Muscle layer of colon (tissue), 2 donors: ENCODE measurements at regions not wholly inside any gene's neighbourhood (a gene's known extent, or its start where the extent isn't known, plus 50 kb on each side); places are given as distances from the start of the nearest gene placed in this dataset.

Source experiments
- H3K27ac ChIP-seq: one replicate; pipeline ENCODE4 v1.7.0; 2013; ENCODE audit warnings: low read depth, mild to moderate bottlenecking, low read length, moderate library complexity
- H3K27me3 ChIP-seq, 2 donors: one replicate each; pipeline ENCODE4 v1.7.0; 2013; ENCODE audit warnings: low read length in 2 of 2, mild to moderate bottlenecking in 2 of 2; ENCODE audit not compliant: insufficient read depth in 2 of 2, control insufficient read depth in 1 of 2
- H3K36me3 ChIP-seq: one replicate; pipeline ENCODE4 v1.7.0; 2013; ENCODE audit warnings: mild to moderate bottlenecking, low read length; ENCODE audit not compliant: insufficient read depth
- H3K4me1 ChIP-seq: one replicate; pipeline ENCODE4 v1.7.0; 2013; ENCODE audit warnings: mild to moderate bottlenecking, low read length; ENCODE audit not compliant: insufficient read depth
- H3K4me3 ChIP-seq, 2 donors: one replicate each; pipeline ENCODE4 v1.7.0; 2013; ENCODE audit warnings: low read length in 2 of 2, low read depth in 1 of 2, mild to moderate bottlenecking in 1 of 2, moderate library complexity in 1 of 2
- H3K9ac ChIP-seq: one replicate; pipeline ENCODE4 v1.7.0; 2013; ENCODE audit warnings: low read length
- H3K9me3 ChIP-seq: one replicate; pipeline ENCODE4 v1.7.0; 2013; ENCODE audit warnings: mild to moderate bottlenecking, low read length
- donor health status: abdominal sarcoma.
- donor health status: Adenocarcinoma of cecum.

GRCh38 chr14:65228436-65228835, 126.1 kb upstream of the MAX start:
- no peak overlapping the region for H3K9ac ChIP-seq
- H3K27me3 ChIP-seq, result no peaks in the 10 kb centered on the region
- no peaks in the 10 kb centered on the region for H3K36me3 ChIP-seq
- H3K27ac ChIP-seq, result no peak overlapping the region
- H3K4me3 ChIP-seq, result no peak overlapping the region
- no peaks in the 10 kb centered on the region for H3K4me1 ChIP-seq
- no peaks in the 10 kb centered on the region for H3K9me3 ChIP-seq

DNA sequence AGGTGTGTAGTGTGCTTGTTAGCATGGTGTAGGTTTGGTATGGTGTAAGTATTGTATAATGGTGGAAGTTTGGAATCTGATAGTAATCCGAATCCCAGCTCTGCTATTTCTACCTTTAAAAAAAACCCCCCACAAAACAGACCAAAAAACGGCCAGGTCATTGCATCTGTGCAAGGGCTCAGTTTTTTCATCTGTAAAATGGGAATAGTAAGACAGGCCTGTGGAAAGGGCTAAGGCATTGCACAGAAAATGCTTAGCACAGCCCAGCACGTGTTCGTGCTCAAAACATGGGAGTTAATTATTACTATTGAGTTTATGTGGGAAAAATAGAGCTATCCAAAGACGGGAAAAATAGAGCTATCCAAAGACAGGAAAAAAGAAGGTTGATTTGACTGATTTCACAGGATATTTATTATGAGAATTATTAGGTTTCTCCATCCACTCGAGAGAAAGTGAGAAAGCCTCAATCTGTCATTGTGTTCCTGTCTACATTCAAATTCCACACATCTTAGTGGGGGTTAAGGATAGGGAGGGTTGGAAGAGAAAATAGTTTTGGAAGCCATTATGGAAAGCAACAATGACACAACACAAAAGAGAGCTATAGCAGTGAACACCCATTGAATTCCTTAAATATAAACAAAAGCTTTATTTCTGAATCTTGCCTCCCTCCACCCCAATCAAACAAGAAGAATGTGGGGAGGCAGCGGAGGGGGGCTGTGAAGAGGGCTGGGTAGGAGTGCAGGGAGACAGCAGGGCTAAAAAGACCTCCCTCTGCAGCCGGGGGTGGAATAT, 126.8 kb upstream of the MAX start:
- H3K36me3 ChIP-seq, result no peaks in the 10 kb centered on the region
- peak overlapping the region; percentile 38 to 54 for H3K4me3 ChIP-seq
- H3K27me3 ChIP-seq, result no peaks in the 10 kb centered on the region
- no peaks in the 10 kb centered on the region for H3K4me1 ChIP-seq
- H3K9ac ChIP-seq, result no peak overlapping the region
- H3K9me3 ChIP-seq, result no peaks in the 10 kb centered on the region
- peak overlapping the region; percentile 59 for H3K27ac ChIP-seq

DNA sequence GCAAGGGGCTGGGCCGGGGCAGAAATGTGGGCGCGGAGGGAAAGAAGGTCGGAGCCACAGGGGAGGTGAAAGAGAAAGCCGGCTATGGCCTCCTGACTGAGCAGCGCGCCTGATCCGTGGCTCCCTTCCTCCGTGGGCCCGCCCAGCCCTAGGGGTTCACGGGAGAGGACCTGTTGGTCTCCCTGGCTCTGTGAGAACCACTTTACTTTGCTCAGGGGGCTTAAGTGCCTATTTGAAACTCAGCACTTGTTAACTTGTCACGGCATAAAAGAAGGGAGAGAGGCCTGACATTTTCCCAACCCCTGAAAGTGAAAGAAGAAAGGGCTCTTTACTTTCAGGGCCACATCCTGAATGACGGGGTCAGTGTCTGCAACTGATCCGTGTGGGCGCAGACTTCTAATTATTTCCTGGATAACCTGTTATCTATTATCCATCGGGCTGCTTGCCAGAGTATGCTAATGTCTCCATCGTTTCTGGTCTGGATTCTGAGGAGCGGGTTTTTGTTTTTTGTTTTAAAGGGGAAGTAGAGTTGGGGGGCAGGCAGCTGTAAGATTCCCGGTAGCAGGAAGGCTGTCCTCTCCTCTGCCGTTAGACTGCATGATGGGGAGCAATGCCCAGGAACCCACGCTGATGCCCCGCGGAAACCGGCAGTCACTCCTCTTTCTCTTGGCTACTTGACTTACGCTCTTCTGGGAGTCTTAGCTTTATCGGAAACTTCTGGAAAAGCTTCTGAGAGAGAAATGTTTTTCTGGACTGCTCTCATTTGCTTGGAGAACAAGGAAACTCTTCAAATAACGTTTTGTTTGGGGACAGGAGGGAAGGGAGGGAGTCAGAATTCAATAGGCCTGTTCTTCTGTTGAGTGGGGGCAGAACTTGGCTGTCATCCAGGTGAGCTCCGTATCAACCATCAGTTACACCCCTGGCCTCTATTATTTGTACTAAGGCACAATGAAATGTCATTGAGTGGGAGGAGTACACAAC, 127.7 kb upstream of the MAX start:
- H3K36me3 ChIP-seq, result no peaks in the 10 kb centered on the region
- H3K9me3 ChIP-seq, result no peaks in the 10 kb centered on the region
- peak overlapping the region; percentile 59 for H3K27ac ChIP-seq
- no peaks in the 10 kb centered on the region for H3K4me1 ChIP-seq
- H3K4me3 ChIP-seq, result peak overlapping the region; percentile 38 to 54
- H3K27me3 ChIP-seq, result no peaks in the 10 kb centered on the region
- no peak overlapping the region for H3K9ac ChIP-seq

GRCh38 chr14:65231286-65231980, 129.1 kb upstream of the MAX start:
- no peak overlapping the region for H3K9ac ChIP-seq
- H3K27ac ChIP-seq, result no peak overlapping the region
- no peaks in the 10 kb centered on the region for H3K9me3 ChIP-seq
- no peaks in the 10 kb centered on the region for H3K4me1 ChIP-seq
- H3K27me3 ChIP-seq, result no peaks in the 10 kb centered on the region
- H3K4me3 ChIP-seq, result no peak overlapping the region
- no peaks in the 10 kb centered on the region for H3K36me3 ChIP-seq

DNA sequence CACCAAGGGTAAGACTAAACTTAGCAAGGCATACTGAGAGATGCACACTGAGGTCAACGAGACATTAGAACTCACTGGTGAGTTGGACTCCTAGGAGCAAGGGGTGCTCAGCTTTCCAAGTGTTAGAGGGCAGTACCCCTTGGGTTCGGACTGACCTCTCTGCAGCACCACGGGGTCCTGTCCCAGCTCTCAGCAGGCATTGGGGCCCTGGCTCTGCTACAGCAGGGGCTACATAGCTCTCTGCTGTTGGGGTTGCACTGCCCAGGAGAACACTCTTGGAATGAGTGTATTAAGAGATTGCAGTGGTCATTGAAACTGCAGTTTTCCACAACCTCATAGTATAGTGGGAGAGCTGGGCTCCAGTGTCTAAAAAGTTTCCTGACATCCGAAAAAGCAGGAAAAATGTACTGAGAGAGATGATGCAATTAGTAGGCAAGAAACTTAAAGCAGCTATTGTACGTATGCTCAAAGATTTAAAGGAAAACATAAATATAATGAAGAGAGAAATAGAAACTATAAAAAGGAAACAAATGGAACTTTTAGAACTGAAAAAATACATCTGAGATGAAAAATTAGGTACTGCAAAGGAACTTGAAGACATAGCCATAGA, 132.5 kb upstream of the MAX start:
- Histone ChIP-seq H3K9ac (no peak overlapping the region), H3K36me3 (no peaks in the 10 kb centered on the region), H3K27me3 (no peaks in the 10 kb centered on the region), H3K4me1 (no peaks in the 10 kb centered on the region), H3K9me3 (no peaks in the 10 kb centered on the region), H3K4me3 (no peak overlapping the region), H3K27ac (no peak overlapping the region)

- Histone ChIP-seq H3K4me3 (no peak overlapping the region), H3K36me3 (no peaks in the 10 kb centered on the region), H3K9ac (no peak overlapping the region), H3K27me3 (no peaks in the 10 kb centered on the region), H3K9me3 (no peaks in the 10 kb centered on the region), H3K4me1 (no peaks in the 10 kb centered on the region), H3K27ac (no peak overlapping the region)
Observed at GRCh38 chr14:65237023-65237814, 134.9 kb upstream of the MAX start.

DNA sequence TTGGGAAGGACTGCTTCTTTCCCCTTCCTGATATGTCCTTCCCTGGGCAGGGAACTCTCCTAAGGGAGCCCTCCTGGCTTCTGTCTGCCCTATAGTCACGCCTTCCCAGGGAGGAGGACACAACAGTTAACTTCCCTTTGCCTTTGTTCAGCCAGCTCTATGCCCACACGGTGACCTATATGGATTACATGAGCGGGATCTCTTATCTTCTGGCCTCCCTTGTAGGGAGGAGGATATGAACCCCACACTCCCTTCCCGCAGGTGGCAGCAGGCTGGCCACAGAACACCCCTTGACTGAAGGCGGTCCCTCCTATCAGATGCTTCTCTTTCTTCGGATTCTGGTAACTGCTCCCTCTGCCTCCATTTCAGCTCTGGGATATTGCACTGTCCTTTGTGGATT, 135.6 kb upstream of the MAX start:
- Histone ChIP-seq H3K4me3 (no peak overlapping the region), H3K27ac (no peak overlapping the region), H3K4me1 (no peaks in the 10 kb centered on the region), H3K27me3 (no peaks in the 10 kb centered on the region), H3K36me3 (no peaks in the 10 kb centered on the region), H3K9me3 (no peaks in the 10 kb centered on the region), H3K9ac (no peak overlapping the region)

GRCh38 chr14:65238456-65238855, 136.1 kb upstream of the MAX start:
- Histone ChIP-seq H3K27me3 (no peaks in the 10 kb centered on the region), H3K27ac (no peak overlapping the region), H3K9me3 (no peaks in the 10 kb centered on the region), H3K4me3 (no peak overlapping the region), H3K36me3 (no peaks in the 10 kb centered on the region), H3K9ac (no peak overlapping the region), H3K4me1 (no peaks in the 10 kb centered on the region)

DNA sequence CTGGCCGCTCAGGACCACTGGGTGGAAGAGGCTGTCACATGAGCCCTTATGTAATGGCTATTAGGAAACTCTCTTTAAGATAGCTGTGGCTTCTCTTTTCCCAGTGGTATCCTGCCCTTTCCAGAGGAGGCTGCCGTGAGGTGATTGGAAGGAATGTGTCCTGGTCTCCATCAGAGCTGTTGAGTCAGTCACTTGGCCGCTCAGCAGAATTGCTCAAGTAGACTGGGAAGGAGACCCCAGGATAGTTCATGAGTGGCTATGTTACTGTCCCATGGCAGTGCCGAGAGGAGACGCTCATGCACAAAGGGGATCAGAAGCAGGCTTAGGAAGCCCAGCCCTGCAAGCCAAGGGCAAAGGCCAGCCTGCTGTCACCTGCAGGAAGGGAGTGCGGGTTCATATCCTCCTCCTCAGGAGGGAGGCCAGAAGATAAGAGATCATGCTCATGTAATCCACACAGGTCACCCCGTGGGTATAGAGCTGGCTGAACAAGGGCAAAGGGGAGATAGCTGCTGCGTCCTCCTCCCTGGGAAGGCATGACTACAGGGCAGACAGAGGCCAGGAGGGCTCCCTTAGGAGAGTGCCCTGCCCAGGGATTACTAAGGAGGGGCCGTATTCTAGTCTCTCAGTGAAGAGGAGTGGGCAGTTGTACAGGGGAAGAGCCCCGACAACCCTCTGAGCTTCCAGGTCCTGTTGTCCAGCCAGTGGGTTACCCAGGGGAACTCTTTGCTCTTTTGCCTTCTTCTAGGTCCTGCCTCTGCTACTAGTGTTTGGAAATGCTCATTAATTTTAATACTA, 137.0 kb upstream of the MAX start:
- H3K27ac ChIP-seq, result no peak overlapping the region
- no peaks in the 10 kb centered on the region for H3K27me3 ChIP-seq
- no peaks in the 10 kb centered on the region for H3K36me3 ChIP-seq
- H3K9ac ChIP-seq, result no peak overlapping the region
- H3K4me3 ChIP-seq, result no peak overlapping the region
- H3K4me1 ChIP-seq, result no peaks in the 10 kb centered on the region
- no peaks in the 10 kb centered on the region for H3K9me3 ChIP-seq

GRCh38 chr14:65239938-65240296, 137.6 kb upstream of the MAX start:
- Histone ChIP-seq H3K9me3 (no peaks in the 10 kb centered on the region), H3K27me3 (no peaks in the 10 kb centered on the region), H3K4me1 (no peaks in the 10 kb centered on the region), H3K36me3 (no peaks in the 10 kb centered on the region), H3K9ac (no peak overlapping the region), H3K27ac (no peak overlapping the region), H3K4me3 (no peak overlapping the region)
